Cardiac fibroblast (primary cell): ENCODE measurements at regions not wholly inside any gene's neighbourhood (a gene's known extent, or its start where the extent isn't known, plus 50 kb on each side); places are given as distances from the start of the nearest gene placed in this dataset.

Experiments used
- DNase-seq, 2 donors: peaks; one replicate each; pipeline versions ENCODE4 v3.0.0 to v3.0.0-alpha.2; 2010; ENCODE audit warnings: low read depth in 2 of 2
- H3K4me3 ChIP-seq, 2 donors: replicated peaks in 1 of 2; 1 replicate in 1 of 2; 2 replicates in 1 of 2; pipeline ENCODE4 v1.5.1; 2011; ENCODE audit warnings: low read depth in 2 of 2, low read length in 2 of 2, mild to moderate bottlenecking in 2 of 2, moderate library complexity in 1 of 2
- TF ChIP-seq, protein P1 (sequence below): IDR thresholded peaks from one replicate; pipeline ENCODE4 v1.5.1; 2011; ENCODE audit warnings: low read depth, mild to moderate bottlenecking, low read length, inconsistent platforms

DNA sequence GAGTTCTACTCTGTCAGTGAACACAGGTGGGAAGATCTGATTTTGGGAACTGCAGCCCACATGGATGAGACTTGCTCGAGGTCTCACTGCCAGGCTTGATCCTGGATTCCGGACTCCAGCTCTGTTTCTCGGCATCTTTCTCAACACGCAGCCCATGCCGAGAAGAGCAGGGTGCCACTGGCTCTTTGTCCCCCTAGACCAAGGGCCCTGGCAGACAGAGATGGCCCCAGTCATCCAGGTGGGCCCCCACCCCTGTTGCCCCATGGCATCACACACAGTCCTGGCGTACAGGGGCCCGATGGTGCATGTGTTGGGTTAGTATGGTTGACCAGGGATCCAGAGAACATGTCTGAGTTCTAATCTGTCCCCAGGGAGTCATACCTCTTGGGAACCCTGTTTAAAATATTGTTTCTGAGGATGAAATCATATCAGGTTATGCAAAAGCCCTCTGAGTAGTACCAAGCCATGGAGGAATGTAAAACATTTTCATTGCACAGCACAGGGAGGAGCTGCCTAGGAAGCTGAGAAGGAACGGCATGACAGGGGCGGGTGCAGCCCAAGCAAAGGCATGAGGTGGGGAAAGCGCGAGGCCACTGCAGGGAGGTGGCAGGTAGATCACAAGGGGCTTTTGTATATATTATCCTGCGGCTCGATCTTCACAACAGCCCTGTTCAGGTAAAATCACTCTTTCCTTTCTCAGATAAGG is 320.6 kb downstream of the UACA start:
- TF ChIP-seq, protein P1, sequence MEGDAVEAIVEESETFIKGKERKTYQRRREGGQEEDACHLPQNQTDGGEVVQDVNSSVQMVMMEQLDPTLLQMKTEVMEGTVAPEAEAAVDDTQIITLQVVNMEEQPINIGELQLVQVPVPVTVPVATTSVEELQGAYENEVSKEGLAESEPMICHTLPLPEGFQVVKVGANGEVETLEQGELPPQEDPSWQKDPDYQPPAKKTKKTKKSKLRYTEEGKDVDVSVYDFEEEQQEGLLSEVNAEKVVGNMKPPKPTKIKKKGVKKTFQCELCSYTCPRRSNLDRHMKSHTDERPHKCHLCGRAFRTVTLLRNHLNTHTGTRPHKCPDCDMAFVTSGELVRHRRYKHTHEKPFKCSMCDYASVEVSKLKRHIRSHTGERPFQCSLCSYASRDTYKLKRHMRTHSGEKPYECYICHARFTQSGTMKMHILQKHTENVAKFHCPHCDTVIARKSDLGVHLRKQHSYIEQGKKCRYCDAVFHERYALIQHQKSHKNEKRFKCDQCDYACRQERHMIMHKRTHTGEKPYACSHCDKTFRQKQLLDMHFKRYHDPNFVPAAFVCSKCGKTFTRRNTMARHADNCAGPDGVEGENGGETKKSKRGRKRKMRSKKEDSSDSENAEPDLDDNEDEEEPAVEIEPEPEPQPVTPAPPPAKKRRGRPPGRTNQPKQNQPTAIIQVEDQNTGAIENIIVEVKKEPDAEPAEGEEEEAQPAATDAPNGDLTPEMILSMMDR, result no peak
- DNase-seq, result peak in 1 of 2 donors; percentile 19
- no peak overlapping the region for H3K4me3 ChIP-seq

DNA sequence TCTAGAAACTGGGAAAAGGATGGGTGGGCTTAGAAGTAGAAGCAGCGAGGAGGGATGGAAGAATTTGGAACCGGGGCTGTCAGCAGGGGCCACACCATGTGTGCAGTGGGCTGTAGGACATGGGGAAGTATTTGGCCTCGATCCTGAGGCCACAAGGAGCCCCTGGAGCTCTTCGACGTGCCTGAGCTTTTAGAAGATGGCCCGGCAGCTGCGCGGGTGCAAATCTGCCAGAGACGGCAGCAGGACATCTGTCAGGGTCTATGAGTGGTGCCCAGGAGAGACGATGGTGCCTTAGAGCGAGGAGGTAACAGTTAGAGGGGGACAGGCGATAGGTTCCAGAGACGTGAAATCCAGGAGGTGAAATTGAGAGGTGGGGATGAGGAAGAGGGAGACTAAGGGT is 321.1 kb downstream of the UACA start:
- DNase-seq, result no peak
- TF ChIP-seq, protein P1, result no peak
- no peak overlapping the region for H3K4me3 ChIP-seq

DNA sequence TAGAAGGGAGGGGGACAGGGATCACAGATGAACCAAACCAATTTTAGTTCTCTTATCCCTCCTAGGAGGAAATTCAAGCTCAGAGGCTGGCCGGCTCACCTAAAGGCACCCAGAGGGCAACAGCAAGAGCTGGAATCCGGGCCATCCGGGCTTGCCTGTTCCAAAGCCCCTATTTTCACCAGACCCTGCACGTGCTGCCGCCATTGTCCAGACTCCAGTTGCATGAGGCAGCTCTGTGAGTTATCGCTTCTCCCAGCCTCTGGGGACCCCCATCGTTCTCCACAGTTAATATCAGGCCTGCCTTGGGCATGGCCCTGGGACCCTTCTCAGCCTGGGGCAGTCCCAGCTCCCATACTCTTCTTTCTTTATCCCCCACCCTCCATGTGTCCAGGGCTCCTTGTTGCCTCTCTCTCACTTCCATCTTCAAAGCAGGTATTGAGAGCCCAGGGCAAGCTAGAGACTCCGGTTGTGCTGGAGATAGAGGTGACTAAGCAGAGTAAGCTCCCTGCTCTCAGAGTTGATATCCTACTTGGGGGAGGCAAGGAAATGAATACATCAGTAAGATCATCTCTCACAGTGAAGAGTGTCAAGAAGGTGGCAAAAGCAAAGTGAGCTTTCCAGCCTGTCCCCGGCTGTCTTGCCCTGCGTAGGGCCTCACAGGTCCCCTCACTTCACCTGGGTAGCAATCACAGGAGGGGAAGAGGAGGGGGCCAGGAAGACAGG is 322.8 kb downstream of the UACA start:
- TF ChIP-seq, protein P1, result no peak
- H3K4me3 ChIP-seq, result no peak overlapping the region
- no peak for DNase-seq

DNA sequence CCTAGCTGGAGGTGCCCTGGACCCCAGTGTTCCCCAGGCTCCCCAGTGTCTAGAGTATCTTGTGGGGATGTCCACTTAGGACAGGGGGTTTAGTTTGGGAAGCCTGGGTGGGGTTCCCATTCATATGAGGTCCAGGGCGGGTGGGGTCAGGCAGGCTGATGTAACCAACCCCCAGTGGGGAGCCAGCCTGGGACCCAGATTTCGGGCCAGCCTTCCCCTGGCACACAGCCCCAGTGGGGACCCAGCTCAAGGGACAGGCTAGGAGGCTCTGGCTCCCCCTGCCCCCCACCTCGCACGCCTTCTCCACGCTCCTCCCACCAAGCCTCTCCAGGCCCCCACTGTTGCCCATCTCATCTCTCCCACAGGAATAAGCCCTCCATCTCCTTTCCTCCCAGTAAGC is 323.5 kb downstream of the UACA start:
- TF ChIP-seq, protein P1, result no peak
- DNase-seq, result no peak
- H3K4me3 ChIP-seq, result no peak overlapping the region

DNA sequence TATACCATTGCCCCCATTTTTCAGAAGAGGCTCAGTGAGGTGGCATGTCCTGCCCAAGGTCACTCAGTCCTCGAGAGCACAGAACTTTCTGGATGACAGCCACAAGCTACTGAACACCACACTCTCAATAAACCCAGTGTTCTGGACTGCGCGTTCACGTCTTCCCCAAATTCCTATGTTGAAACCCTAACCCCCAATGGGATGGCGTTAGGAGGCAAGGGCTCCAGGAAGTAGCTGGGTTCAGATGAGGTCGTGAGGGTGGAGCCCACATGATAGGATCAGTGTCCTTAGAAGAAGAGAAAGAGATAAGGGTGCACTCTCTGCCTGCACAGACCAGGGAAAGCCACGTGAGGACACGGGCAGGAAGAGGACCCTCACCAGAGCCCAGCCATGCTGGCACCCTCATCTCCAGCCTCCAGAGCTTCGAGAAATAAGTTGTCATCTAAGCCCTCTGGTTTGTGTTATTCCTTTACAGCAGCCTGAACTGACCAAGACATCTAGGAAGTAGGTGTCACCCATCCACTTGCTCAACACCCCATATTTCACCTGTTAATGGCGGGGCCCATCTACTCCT is 324.0 kb downstream of the UACA start:
- DNase-seq, result no peak
- TF ChIP-seq, protein P1, result no peak

DNA sequence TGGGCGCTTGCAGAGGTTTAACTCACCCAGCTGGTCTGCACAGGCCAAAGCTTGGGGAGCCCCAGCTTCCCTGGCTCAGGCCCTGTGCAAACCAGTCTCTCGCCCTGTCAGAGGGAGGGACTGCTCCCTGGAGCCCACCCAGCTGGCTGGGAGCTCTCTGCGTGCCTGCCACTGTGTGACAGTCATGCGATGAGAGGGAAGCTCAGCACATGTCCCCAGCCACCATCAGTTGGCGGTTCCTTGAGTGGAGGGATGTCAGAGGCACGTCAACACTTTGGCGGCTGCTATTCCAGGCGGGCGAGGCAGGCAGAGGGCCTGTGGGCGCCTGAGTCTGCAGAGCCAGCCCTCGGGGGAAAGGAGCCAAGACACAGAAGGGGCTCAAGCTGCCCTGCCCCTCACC is 324.6 kb downstream of the UACA start:
- DNase-seq, result no peak
- TF ChIP-seq, protein P1, result no peak
- no peak overlapping the region for H3K4me3 ChIP-seq

More for the DNA sequence above, 324.0 kb downstream of the UACA start:
- H3K4me3 ChIP-seq, result no peak overlapping the region
